ENCODE measurements at regions not wholly inside any gene's neighbourhood (a gene's known extent, or its start where the extent isn't known, plus 50 kb on each side); places are given as distances from the start of the nearest gene placed in this dataset.

DNA sequence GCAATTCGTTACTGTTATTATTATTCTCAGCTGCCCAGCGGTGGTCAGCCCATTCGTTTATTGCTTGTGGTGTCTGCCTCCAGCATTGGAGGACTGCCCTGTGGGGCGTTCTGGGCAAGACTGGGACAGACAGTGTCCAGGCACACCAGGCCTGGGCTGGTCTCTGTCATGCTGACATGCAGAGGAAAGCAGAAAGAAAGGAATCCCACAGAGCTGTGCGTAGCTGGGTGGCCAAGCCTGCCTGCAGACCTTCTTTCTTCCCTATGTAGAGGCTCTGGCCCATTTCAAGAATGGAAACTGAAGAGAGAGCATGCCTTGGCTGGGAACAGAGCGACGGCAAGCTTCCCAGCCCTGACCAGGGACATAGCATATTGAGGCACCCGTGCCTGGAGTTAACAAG, 525.3 kb upstream of the TBX3 start (continued):
- TF ChIP-seq TSC22D4 (tag; IDR thresholded peaks at IDR 0.05) (no peak), HDGF (IDR thresholded peaks at IDR 0.05) (no peak), ZBTB7A (IDR thresholded peaks at IDR 0.05; ENCODE audit: borderline replicate concordance, control insufficient read depth, low read depth, low read length) (no peak), MED1 (CRISPR knock-in tag; IDR thresholded peaks at IDR 0.05; ENCODE audit: borderline replicate concordance) (no peak)
- TF ChIP-seq, protein P1, sequence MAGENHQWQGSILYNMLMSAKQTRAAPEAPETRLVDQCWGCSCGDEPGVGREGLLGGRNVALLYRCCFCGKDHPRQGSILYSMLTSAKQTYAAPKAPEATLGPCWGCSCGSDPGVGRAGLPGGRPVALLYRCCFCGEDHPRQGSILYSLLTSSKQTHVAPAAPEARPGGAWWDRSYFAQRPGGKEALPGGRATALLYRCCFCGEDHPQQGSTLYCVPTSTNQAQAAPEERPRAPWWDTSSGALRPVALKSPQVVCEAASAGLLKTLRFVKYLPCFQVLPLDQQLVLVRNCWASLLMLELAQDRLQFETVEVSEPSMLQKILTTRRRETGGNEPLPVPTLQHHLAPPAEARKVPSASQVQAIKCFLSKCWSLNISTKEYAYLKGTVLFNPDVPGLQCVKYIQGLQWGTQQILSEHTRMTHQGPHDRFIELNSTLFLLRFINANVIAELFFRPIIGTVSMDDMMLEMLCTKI (IDR thresholded peaks at IDR 0.05; ENCODE audit: partially characterized antibody): no peak

DNA sequence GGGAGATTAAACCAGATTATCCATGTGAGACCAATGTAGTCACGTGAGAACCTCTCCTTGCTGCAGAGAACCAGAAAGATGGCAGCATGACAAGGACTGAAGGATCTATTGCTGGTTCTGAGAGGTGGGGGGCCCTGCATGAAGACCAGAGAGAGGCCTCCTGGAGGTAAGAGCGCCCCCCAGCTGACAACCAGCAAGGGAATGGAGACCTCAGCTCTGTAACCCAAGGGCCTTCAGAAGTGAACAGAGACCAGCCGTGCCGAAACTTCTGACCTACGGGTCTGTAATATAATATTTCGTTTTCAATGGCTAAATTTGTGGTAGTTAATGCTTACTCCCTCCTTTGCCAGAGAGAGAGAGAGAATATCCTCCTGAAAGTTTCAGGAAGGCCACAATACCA, 524.1 kb upstream of the TBX3 start:
- Histone ChIP-seq H4K20me1 (replicated peaks; ENCODE audit: control insufficient read depth, insufficient read depth, low read length) (no peaks in the 10 kb centered on the region), H3K9me3 (replicated peaks; ENCODE audit: control insufficient read depth, insufficient read depth, low read depth, low read length) (no peaks in the 10 kb centered on the region), H2AFZ (ENCODE audit: low read depth, low read length) (no peak overlapping the region), H3K27ac (ENCODE audit: extremely low read depth, low read depth, low read length) (no peak overlapping the region), H3K79me2 (ENCODE audit: control insufficient read depth, insufficient read depth, low read length) (no peaks in the 10 kb centered on the region), H3K9ac (ENCODE audit: insufficient read depth in 1 of 2, low read depth in 2 of 2, low read length in 2 of 2) (no peak overlapping the region), H3K4me2 (ENCODE audit: insufficient read depth, low read length) (no peak overlapping the region), H3K27me3 (ENCODE audit: control insufficient read depth in 2 of 2, insufficient read depth in 2 of 2, low read length in 2 of 2) (peaks cover 0 to 11% of the 10 kb centered on the region in 2 experiments; a peak in 1 of 5 replicates), H3K4me1 (replicated peaks in 1 of 2; ENCODE audit: control insufficient read depth in 2 of 2, insufficient read depth in 2 of 2, low read length in 2 of 2) (peaks cover 0 to 12% of the 10 kb centered on the region in 2 experiments; a peak in 3 of 5 replicates), H3K9me1 (ENCODE audit: control insufficient read depth, insufficient read depth, low read length) (no peaks in the 10 kb centered on the region), H3K36me3 (ENCODE audit: control insufficient read depth, insufficient read depth, low read length) (no peaks in the 10 kb centered on the region), H3K4me3 (no peak overlapping the region)
- DNase-seq (ENCODE audit: extremely low read depth in 1 of 4, low spot score in 3 of 4) (no peak), ATAC-seq (no peak), FAIRE-seq (no peak)
- ChIA-PET CTCF (ENCODE audit: low intra/inter-chr PET ratio) (no interaction called here), POLR2A (interaction anchor here (0.6 kb wide), 1 partner anchor 15 kb away, joined by 5 read pairs; no protein-coding TSS in a partner anchor)
- 16% methylated on average over 6 of the region's 6 CpGs for WGBS (ENCODE audit: insufficient coverage, low coverage, missing lambda C conversion rate)
- BruUV-seq (replicated peaks): no TSS peak
- intact Hi-C loops (cut with micrococcal nuclease) (no loop called here), in situ Hi-C loops (cut with MboI) (no loop called here)
- TF ChIP-seq FOXJ3 (CRISPR knock-in tag; IDR thresholded peaks at IDR 0.05): no peak
- TF ChIP-seq NFIX (CRISPR knock-in tag; IDR thresholded peaks at IDR 0.05; ENCODE audit: low read depth): no peak
- TF ChIP-seq RAD21 (CRISPR knock-in tag; conservative IDR thresholded peaks at IDR 0.05 in 1 of 2, IDR thresholded peaks at IDR 0.05 in 1 of 2): peak; percentile 11 to 12; a peak in 1 of 4 replicates
- no peak for TF ChIP-seq KHSRP (IDR thresholded peaks at IDR 0.05)
- TF ChIP-seq MCM5 (IDR thresholded peaks at IDR 0.05; ENCODE audit: low read depth): no peak
- no peak for TF ChIP-seq ZNF277 (CRISPR knock-in tag; IDR thresholded peaks at IDR 0.05; ENCODE audit: borderline replicate concordance)
- TF ChIP-seq, protein P2, sequence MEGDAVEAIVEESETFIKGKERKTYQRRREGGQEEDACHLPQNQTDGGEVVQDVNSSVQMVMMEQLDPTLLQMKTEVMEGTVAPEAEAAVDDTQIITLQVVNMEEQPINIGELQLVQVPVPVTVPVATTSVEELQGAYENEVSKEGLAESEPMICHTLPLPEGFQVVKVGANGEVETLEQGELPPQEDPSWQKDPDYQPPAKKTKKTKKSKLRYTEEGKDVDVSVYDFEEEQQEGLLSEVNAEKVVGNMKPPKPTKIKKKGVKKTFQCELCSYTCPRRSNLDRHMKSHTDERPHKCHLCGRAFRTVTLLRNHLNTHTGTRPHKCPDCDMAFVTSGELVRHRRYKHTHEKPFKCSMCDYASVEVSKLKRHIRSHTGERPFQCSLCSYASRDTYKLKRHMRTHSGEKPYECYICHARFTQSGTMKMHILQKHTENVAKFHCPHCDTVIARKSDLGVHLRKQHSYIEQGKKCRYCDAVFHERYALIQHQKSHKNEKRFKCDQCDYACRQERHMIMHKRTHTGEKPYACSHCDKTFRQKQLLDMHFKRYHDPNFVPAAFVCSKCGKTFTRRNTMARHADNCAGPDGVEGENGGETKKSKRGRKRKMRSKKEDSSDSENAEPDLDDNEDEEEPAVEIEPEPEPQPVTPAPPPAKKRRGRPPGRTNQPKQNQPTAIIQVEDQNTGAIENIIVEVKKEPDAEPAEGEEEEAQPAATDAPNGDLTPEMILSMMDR (IDR thresholded peaks at IDR 0.05 in 2 of 3, conservative IDR thresholded peaks at IDR 0.05 in 1 of 3; ENCODE audit: insufficient read depth in 2 of 3, low read depth in 1 of 3, low read length in 3 of 3): peak in 2 of 3 experiments; percentile 3 to 8; a peak in 1 of 6 replicates

Data from K562 (cell line).